B cell (primary cell): ENCODE measurements at regions not wholly inside any gene's neighbourhood (a gene's known extent, or its start where the extent isn't known, plus 50 kb on each side); places are given as distances from the start of the nearest gene placed in this dataset.

ENCODE experiments used
- CTCF ChIP-seq: fragments of 200-600 bp; IDR thresholded peaks from one replicate; pipeline ENCODE4 v1.8.0; 2022; ENCODE audit warnings: antibody characterized with exemption, mild to moderate bottlenecking
- EZH2 ChIP-seq: IDR thresholded peaks from 2 replicates; pipeline ENCODE4 v1.6.1; 2012; ENCODE audit warnings: borderline replicate concordance, low read depth, mild to moderate bottlenecking, moderate library complexity, low read length; ENCODE audit not compliant: insufficient read depth, poor library complexity, severe bottlenecking

- no peak for TF ChIP-seq CTCF
- no peak for TF ChIP-seq EZH2
Measured at GRCh38 chr13:18946738-18947137, 234.9 kb downstream of the TUBA3C start.
